Neuronal stem cell (in vitro differentiated cells): ENCODE measurements at regions not wholly inside any gene's neighbourhood (a gene's known extent, or its start where the extent isn't known, plus 50 kb on each side); places are given as distances from the start of the nearest gene placed in this dataset.
A peak's percentile ranks its signal among the peaks of the same experiment; 100 is the strongest.

Experiments
- DNase-seq: peaks from one replicate; pipeline ENCODE4 v3.0.0-alpha.2; 2013; ENCODE audit warnings: low spot score
- H2AFZ ChIP-seq: one replicate; pipeline ENCODE4 v1.6.1; 2013; ENCODE audit warnings: mild to moderate bottlenecking, low read length, inconsistent platforms
- H2AK5ac ChIP-seq: 2 replicates; pipeline ENCODE4 v1.6.1; 2013; ENCODE audit warnings: low read depth, mild to moderate bottlenecking, inconsistent platforms, low read length, moderate library complexity, mixed read lengths
- H2BK120ac ChIP-seq: 2 replicates; pipeline ENCODE4 v1.6.1; 2013; ENCODE audit warnings: low read depth, mild to moderate bottlenecking, inconsistent platforms, low read length, moderate library complexity, mixed read lengths
- H2BK12ac ChIP-seq: one replicate; pipeline ENCODE4 v1.6.1; 2013; ENCODE audit warnings: low read length, inconsistent platforms
- H2BK15ac ChIP-seq: 2 replicates; pipeline ENCODE4 v1.6.1; 2013; ENCODE audit warnings: mild to moderate bottlenecking, low read length, inconsistent platforms, mixed read lengths
- H2BK5ac ChIP-seq: one replicate; pipeline ENCODE4 v1.6.1; 2013; ENCODE audit warnings: inconsistent platforms, mild to moderate bottlenecking, low read length, moderate library complexity
- H3K14ac ChIP-seq: one replicate; pipeline ENCODE4 v1.6.1; 2013; ENCODE audit warnings: low read length, inconsistent platforms
- H3K18ac ChIP-seq: 2 replicates; pipeline ENCODE4 v1.6.1; 2013; ENCODE audit warnings: low read length, inconsistent platforms
- H3K23ac ChIP-seq: 2 replicates; pipeline ENCODE4 v1.6.1; 2013; ENCODE audit warnings: low read depth, mild to moderate bottlenecking, mixed read lengths, low read length, inconsistent platforms; ENCODE audit not compliant: poor library complexity
- H3K27ac ChIP-seq: replicated peaks from 3 replicates; pipeline ENCODE4 v1.5.1; 2013; ENCODE audit warnings: low read length, inconsistent platforms
- H3K27me3 ChIP-seq, 3 experiments: 2 replicates each; pipeline ENCODE4 v1.6.1; 2013; ENCODE audit warnings: low read length in 3 of 3, mild to moderate bottlenecking in 2 of 3, inconsistent platforms in 1 of 3, low read depth in 1 of 3, mixed read lengths in 1 of 3, moderate library complexity in 1 of 3; ENCODE audit not compliant: control insufficient read depth in 3 of 3, insufficient read depth in 3 of 3
- H3K36me3 ChIP-seq, 2 donors: replicated peaks in 1 of 2; 2 replicates each; pipeline ENCODE4 v1.6.1; 2013; ENCODE audit warnings: low read length in 2 of 2; ENCODE audit not compliant: control insufficient read depth in 2 of 2, insufficient read depth in 2 of 2
- H3K4ac ChIP-seq: 2 replicates; pipeline ENCODE4 v1.6.1; 2013; ENCODE audit warnings: inconsistent platforms, mild to moderate bottlenecking, low read length, moderate library complexity
- H3K4me1 ChIP-seq, 2 donors: 1 replicate in 1 of 2; 2 replicates in 1 of 2; pipeline ENCODE4 v1.6.1; 2013; ENCODE audit warnings: low read length in 2 of 2, low read depth in 1 of 2; ENCODE audit not compliant: control insufficient read depth in 2 of 2, insufficient read depth in 1 of 2
- H3K4me2 ChIP-seq: one replicate; pipeline ENCODE4 v1.6.1; 2013; ENCODE audit warnings: mild to moderate bottlenecking, low read length, inconsistent platforms; ENCODE audit not compliant: insufficient read depth, poor library complexity, severe bottlenecking
- H3K4me3 ChIP-seq, 2 donors: 2 replicates each; pipeline ENCODE4 v1.5.1; 2013; ENCODE audit warnings: low read length in 2 of 2, mild to moderate bottlenecking in 2 of 2, inconsistent platforms in 1 of 2, moderate library complexity in 1 of 2
- H3K79me1 ChIP-seq: one replicate; pipeline ENCODE4 v1.6.1; 2013; ENCODE audit warnings: low read depth, mild to moderate bottlenecking, inconsistent platforms, low read length, moderate library complexity
- H3K9ac ChIP-seq: one replicate; pipeline ENCODE4 v1.6.1; 2013; ENCODE audit warnings: mild to moderate bottlenecking, low read depth, low read length, inconsistent platforms; ENCODE audit not compliant: poor library complexity
- H3K9me3 ChIP-seq, 2 donors: replicated peaks in 1 of 2; 2 replicates each; pipeline versions ENCODE3 to v1.6.1; 2013; ENCODE audit warnings: low read length in 2 of 2, mild to moderate bottlenecking in 2 of 2, inconsistent platforms in 1 of 2, low read depth in 1 of 2, mixed read lengths in 1 of 2, moderate library complexity in 1 of 2; ENCODE audit not compliant: control insufficient read depth in 2 of 2, insufficient read depth in 1 of 2
- H4K8ac ChIP-seq: one replicate; pipeline ENCODE4 v1.6.1; 2013; ENCODE audit warnings: low read depth, mild to moderate bottlenecking, inconsistent platforms, low read length, moderate library complexity
- H4K91ac ChIP-seq: one replicate; pipeline ENCODE4 v1.6.1; 2013; ENCODE audit warnings: low read length, low read depth, mild to moderate bottlenecking, inconsistent platforms; ENCODE audit not compliant: poor library complexity
- WGBS, 2 donors: extraction: QIAGEN DNeasy Blood & Tissue Kit; methylation state at CpG; one replicate each; pipeline ENCODE4 v1.1.7; 2013; ENCODE audit warnings: missing lambda C conversion rate in 2 of 2, mixed read lengths in 1 of 2; ENCODE audit not compliant: insufficient read length in 2 of 2, insufficient replicate concordance in 1 of 2; ENCODE audit errors: extremely low coverage in 2 of 2; 5-methylcytosine and 5-hydroxymethylcytosine counted together

DNA sequence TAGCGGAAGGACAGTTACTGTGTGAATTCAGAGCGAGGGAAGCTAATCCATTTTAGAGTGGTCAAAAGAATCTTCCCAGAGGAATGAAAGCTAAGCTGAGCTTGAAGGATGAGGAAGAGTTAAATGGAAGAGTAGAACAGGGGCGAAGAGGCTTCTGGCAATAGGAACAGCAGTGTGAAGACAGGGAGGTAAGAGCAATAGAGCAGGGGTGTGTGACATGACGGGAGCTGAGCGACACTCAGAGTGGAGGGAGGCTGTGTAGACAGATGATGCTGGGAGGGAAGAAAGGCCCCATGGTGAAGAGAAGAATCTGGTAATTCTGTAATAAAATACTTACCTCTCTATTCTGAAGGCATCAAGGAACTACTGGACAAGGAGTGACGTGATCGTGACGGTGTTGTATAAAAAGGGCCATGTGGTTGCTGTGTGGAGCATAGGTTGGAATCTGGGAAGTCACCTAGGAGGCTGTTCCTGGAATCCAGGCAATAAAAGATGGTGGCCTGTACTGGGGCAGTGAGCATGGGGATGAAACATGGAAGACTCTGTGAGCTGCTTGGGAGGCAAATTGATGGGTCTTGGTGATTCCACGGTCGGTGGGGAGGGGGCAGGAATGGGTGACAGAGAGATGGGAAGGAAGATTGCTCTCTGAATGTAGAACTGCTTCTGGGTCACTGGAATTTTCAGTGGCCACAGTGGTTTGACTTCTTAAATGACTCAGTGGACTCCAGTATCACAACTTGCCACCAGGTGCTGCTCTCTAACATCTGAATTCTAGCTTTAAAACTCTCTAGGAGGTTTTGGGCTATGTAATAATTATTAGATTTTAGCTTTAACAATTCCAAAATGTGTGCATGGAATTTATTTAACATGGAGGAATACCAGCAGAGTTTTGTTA, 164.1 kb downstream of the ATP23 start:
- Histone ChIP-seq H4K8ac (no peak overlapping the region), H3K4me1 (no peaks in the 10 kb centered on the region), H3K36me3 (no peaks in the 10 kb centered on the region), H3K14ac (no peak overlapping the region), H3K27ac (no peak overlapping the region), H2BK5ac (no peak overlapping the region), H2BK120ac (no peak overlapping the region), H3K23ac (no peak overlapping the region), H3K4me3 (no peak overlapping the region), H3K79me1 (no peaks in the 10 kb centered on the region), H3K27me3 (no peaks in the 10 kb centered on the region), H3K18ac (no peak overlapping the region), H2BK12ac (no peak overlapping the region), H3K9me3 (no peaks in the 10 kb centered on the region), H2BK15ac (no peak overlapping the region), H3K4me2 (no peak overlapping the region), H4K91ac (no peak overlapping the region), H2AK5ac (no peak overlapping the region), H2AFZ (no peak overlapping the region), H3K4ac (no peak overlapping the region), H3K9ac (no peak overlapping the region)
- WGBS, 2 donors, result no CpG with 5 or more reads among the region's 10 CpGs
- no peak for DNase-seq

DNA sequence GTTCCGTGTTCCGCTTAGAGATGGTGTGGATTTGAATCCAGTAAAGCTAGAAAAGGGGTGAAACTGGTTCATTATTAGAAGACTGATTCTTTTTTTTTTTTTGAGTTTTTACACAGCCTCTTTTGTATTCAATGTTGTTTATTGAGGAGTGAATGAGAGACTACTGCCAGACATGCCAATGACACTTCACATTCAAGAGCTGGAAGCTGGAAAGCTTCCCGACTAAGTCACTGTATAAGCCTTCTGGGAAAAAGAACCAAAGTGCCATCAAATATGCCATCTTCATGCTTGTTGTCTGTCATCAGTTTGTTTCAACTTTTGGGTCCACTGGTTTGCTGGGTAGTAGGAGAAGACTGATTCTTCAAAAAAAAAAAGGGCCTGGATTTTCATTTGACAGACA, 164.8 kb downstream of the ATP23 start:
- H2BK12ac ChIP-seq, result no peak overlapping the region
- no peak overlapping the region for H3K4ac ChIP-seq
- H2BK15ac ChIP-seq, result no peak overlapping the region
- H3K23ac ChIP-seq, result no peak overlapping the region
- no peaks in the 10 kb centered on the region for H3K9me3 ChIP-seq
- no peak overlapping the region for H2AK5ac ChIP-seq
- H4K8ac ChIP-seq, result no peak overlapping the region
- no peak overlapping the region for H3K9ac ChIP-seq
- no peaks in the 10 kb centered on the region for H3K79me1 ChIP-seq
- H3K4me1 ChIP-seq, result no peaks in the 10 kb centered on the region
- H3K27ac ChIP-seq, result no peak overlapping the region
- no peak for DNase-seq
- no peak overlapping the region for H4K91ac ChIP-seq
- no peak overlapping the region for H2BK120ac ChIP-seq
- no peak overlapping the region for H3K14ac ChIP-seq
- no peaks in the 10 kb centered on the region for H3K27me3 ChIP-seq
- no peak overlapping the region for H2BK5ac ChIP-seq
- H2AFZ ChIP-seq, result no peak overlapping the region
- no peak overlapping the region for H3K4me3 ChIP-seq
- no peaks in the 10 kb centered on the region for H3K36me3 ChIP-seq
- no peak overlapping the region for H3K18ac ChIP-seq
- no peak overlapping the region for H3K4me2 ChIP-seq
- no CpG with 5 or more reads among the region's 3 CpGs for WGBS, 2 donors

GRCh38 chr12:58117201-58117600, 175.8 kb downstream of the ATP23 start:
- WGBS, 2 donors, result no CpG with 5 or more reads among the region's 3 CpGs
- Histone ChIP-seq H3K4me2 (no peak overlapping the region), H2AFZ (no peak overlapping the region), H2BK12ac (no peak overlapping the region), H3K79me1 (no peaks in the 10 kb centered on the region), H3K4me1 (no peaks in the 10 kb centered on the region), H4K8ac (no peak overlapping the region), H3K4ac (no peak overlapping the region), H3K18ac (no peak overlapping the region), H3K36me3 (no peaks in the 10 kb centered on the region), H3K4me3 (no peak overlapping the region), H3K14ac (no peak overlapping the region), H3K23ac (no peak overlapping the region), H2BK5ac (no peak overlapping the region), H2BK120ac (no peak overlapping the region), H2AK5ac (no peak overlapping the region), H3K9ac (no peak overlapping the region), H3K27ac (no peak overlapping the region), H3K27me3 (no peaks in the 10 kb centered on the region), H2BK15ac (no peak overlapping the region), H3K9me3 (no peaks in the 10 kb centered on the region), H4K91ac (no peak overlapping the region)
- DNase-seq, result no peak

- no peak overlapping the region for H3K27ac ChIP-seq
- no peak overlapping the region for H2BK5ac ChIP-seq
- H3K79me1 ChIP-seq, result no peaks in the 10 kb centered on the region
- no peak overlapping the region for H4K91ac ChIP-seq
- H4K8ac ChIP-seq, result no peak overlapping the region
- no peak overlapping the region for H3K9ac ChIP-seq
- no peak overlapping the region for H2BK15ac ChIP-seq
- DNase-seq, result no peak
- H3K14ac ChIP-seq, result peak overlapping the region; percentile 94
- H3K4me3 ChIP-seq, result peak overlapping the region in 1 of 2 donors; percentile 29
- no peaks in the 10 kb centered on the region for H3K27me3 ChIP-seq
- peak overlapping the region; percentile 3 for H2AFZ ChIP-seq
- no peaks in the 10 kb centered on the region for H3K36me3 ChIP-seq
- no peak overlapping the region for H2BK120ac ChIP-seq
- no peaks in the 10 kb centered on the region for H3K9me3 ChIP-seq
- H3K4me2 ChIP-seq, result no peak overlapping the region
- no peak overlapping the region for H3K23ac ChIP-seq
- H3K4me1 ChIP-seq, result no peaks in the 10 kb centered on the region
- H2AK5ac ChIP-seq, result no peak overlapping the region
- H2BK12ac ChIP-seq, result no peak overlapping the region
- no peak overlapping the region for H3K18ac ChIP-seq
- WGBS, 2 donors, result no CpG with 5 or more reads among the region's 4 CpGs
- no peak overlapping the region for H3K4ac ChIP-seq
Observed at GRCh38 chr12:58117667-58118066, 176.3 kb downstream of the ATP23 start.
